IMR-90 (cell line): ENCODE measurements at regions not wholly inside any gene's neighbourhood (a gene's known extent, or its start where the extent isn't known, plus 50 kb on each side); places are given as distances from the start of the nearest gene placed in this dataset.
A peak's percentile ranks its signal among the peaks of the same experiment; 100 is the strongest.

Experiments
- ATAC-seq: fragments of 200-7000 bp; cut with Tn5 transposase; 2 replicates; pipeline ENCODE4 v1.9.1; 2020; ENCODE audit warnings: low read depth, mild to moderate bottlenecking, moderate library complexity
- BruUV-seq: library from RNA; stranded (reverse); fragments of 400-500 nt; replicated peaks from 2 replicates; lab custom pipeline; 2021; lab: Mats Ljungman, UMichigan
- CTCF ChIA-PET: fragments of 300-600 bp; formaldehyde crosslinking; extraction: SDS; loops from one replicate; lab custom pipeline; 2021; ENCODE audit warnings: antibody characterized with exemption; lab: Yijun Ruan, JAX
- POLR2A ChIA-PET: fragments of 300-600 bp; sonication (Branson Sonifier 250); formaldehyde crosslinking; loops from one replicate; lab custom pipeline; 2022; ENCODE audit warnings: antibody characterized with exemption; ENCODE audit not compliant: unreplicated experiment; lab: Charles Lee
- DNase-seq: peaks from one replicate; pipeline ENCODE4 v3.0.0; 2013
- H2AFZ ChIP-seq: replicated peaks from 2 replicates; pipeline ENCODE3; 2013; ENCODE audit warnings: low read length, mild to moderate bottlenecking; ENCODE audit not compliant: poor library complexity
- H2AK5ac ChIP-seq: 2 replicates; pipeline ENCODE4 v1.6.1; 2013; ENCODE audit warnings: low read depth, low read length, inconsistent platforms
- H2AK9ac ChIP-seq: replicated peaks from 2 replicates; pipeline ENCODE3; 2013; ENCODE audit warnings: mild to moderate bottlenecking, low read depth, low read length, moderate library complexity; ENCODE audit not compliant: poor library complexity
- H2BK120ac ChIP-seq: 2 replicates; pipeline ENCODE4 v1.6.1; 2013; ENCODE audit warnings: low read depth, low read length, inconsistent platforms
- H2BK15ac ChIP-seq: 3 replicates; pipeline ENCODE4 v1.6.1; 2013; ENCODE audit warnings: low read depth, low read length, inconsistent platforms
- H2BK20ac ChIP-seq: 2 replicates; pipeline ENCODE4 v1.6.1; 2013; ENCODE audit warnings: low read depth, mild to moderate bottlenecking, inconsistent platforms, low read length, moderate library complexity
- H2BK5ac ChIP-seq: 2 replicates; pipeline ENCODE4 v1.6.1; 2013; ENCODE audit warnings: mild to moderate bottlenecking, low read depth, low read length, inconsistent platforms; ENCODE audit not compliant: poor library complexity, severe bottlenecking
- H3K14ac ChIP-seq: replicated peaks from 2 replicates; pipeline ENCODE4 v1.6.1; 2013; ENCODE audit warnings: low read depth, low read length, inconsistent platforms
- H3K18ac ChIP-seq: 2 replicates; pipeline ENCODE4 v1.6.1; 2013; ENCODE audit warnings: low read depth, low read length, control low read depth
- H3K23ac ChIP-seq: 2 replicates; pipeline ENCODE4 v1.6.1; 2013; ENCODE audit warnings: low read depth, low read length, inconsistent platforms
- H3K27ac ChIP-seq: 2 replicates; pipeline ENCODE4 v1.5.1; 2013; ENCODE audit warnings: mild to moderate bottlenecking, control low read depth, low read length; ENCODE audit not compliant: insufficient read depth
- H3K27me3 ChIP-seq: 2 replicates; pipeline ENCODE4 v1.6.1; 2013; ENCODE audit warnings: low read length; ENCODE audit not compliant: control insufficient read depth, insufficient read depth
- H3K36me3 ChIP-seq: 2 replicates; pipeline ENCODE4 v1.6.1; 2013; ENCODE audit warnings: low read length, mixed read lengths; ENCODE audit not compliant: control insufficient read depth, insufficient read depth
- H3K4ac ChIP-seq: 2 replicates; pipeline ENCODE4 v1.6.1; 2013; ENCODE audit warnings: low read depth, low read length, inconsistent platforms
- H3K4me1 ChIP-seq: 2 replicates; pipeline ENCODE4 v1.6.1; 2013; ENCODE audit warnings: low read length, mixed read lengths; ENCODE audit not compliant: control insufficient read depth, insufficient read depth
- H3K4me2 ChIP-seq: 2 replicates; pipeline ENCODE4 v1.6.1; 2013; ENCODE audit warnings: low read depth, mild to moderate bottlenecking, control low read depth, low read length, moderate library complexity
- H3K4me3 ChIP-seq: 2 replicates; pipeline ENCODE4 v1.5.1; 2013; ENCODE audit warnings: low read depth, mild to moderate bottlenecking, control low read depth, low read length, moderate library complexity; ENCODE audit not compliant: insufficient read depth
- H3K56ac ChIP-seq: 2 replicates; pipeline ENCODE4 v1.6.1; 2013; ENCODE audit warnings: low read length, inconsistent platforms; ENCODE audit not compliant: insufficient read depth; ENCODE audit errors: extremely low read depth
- H3K79me1 ChIP-seq, 2 experiments: 2 replicates each; pipeline ENCODE4 v1.6.1; 2013; ENCODE audit warnings: low read length in 2 of 2, inconsistent platforms in 1 of 2, low read depth in 1 of 2
- H3K9ac ChIP-seq: 2 replicates; pipeline ENCODE4 v1.6.1; 2013; ENCODE audit warnings: low read depth, low read length, control low read depth
- H3K9me1 ChIP-seq: 2 replicates; pipeline ENCODE4 v1.6.1; 2013; ENCODE audit warnings: low read length, inconsistent platforms; ENCODE audit not compliant: insufficient read depth
- H3K9me3 ChIP-seq: 2 replicates; pipeline ENCODE4 v1.6.1; 2013; ENCODE audit warnings: low read length; ENCODE audit not compliant: control insufficient read depth, insufficient read depth
- H4K20me1 ChIP-seq: 2 replicates; pipeline ENCODE4 v1.6.1; 2013; ENCODE audit warnings: low read length, inconsistent platforms; ENCODE audit not compliant: insufficient read depth
- H4K5ac ChIP-seq: 2 replicates; pipeline ENCODE4 v1.6.1; 2013; ENCODE audit warnings: mild to moderate bottlenecking, low read depth, low read length, control low read depth
- H4K8ac ChIP-seq, 2 experiments: 2 replicates each; pipeline ENCODE4 v1.6.1; 2013; ENCODE audit warnings: low read depth in 2 of 2, low read length in 2 of 2, control low read depth in 1 of 2, inconsistent platforms in 1 of 2
- H4K91ac ChIP-seq: 2 replicates; pipeline ENCODE4 v1.6.1; 2013; ENCODE audit warnings: low read depth, low read length, inconsistent platforms; ENCODE audit not compliant: insufficient read depth
- FOS ChIP-seq: fragments of 150-350 bp; IDR thresholded peaks from 2 replicates; pipeline ENCODE4 v1.6.1; 2016; ENCODE audit warnings: low read depth, low read length
- MAZ ChIP-seq: IDR thresholded peaks from 2 replicates; pipeline ENCODE4 v1.6.1; 2012; ENCODE audit warnings: low read depth, mild to moderate bottlenecking, low read length, improper control_type of control experiment, moderate library complexity, borderline replicate concordance
- WGBS, 2 experiments: methylation state at CpG; one replicate each; pipeline versions ENCODE4 v1.1.5 to v1.1.7; 2013; ENCODE audit warnings: missing lambda C conversion rate in 2 of 2; ENCODE audit not compliant: insufficient read length in 1 of 2; ENCODE audit errors: extremely low coverage in 2 of 2; 5-methylcytosine and 5-hydroxymethylcytosine counted together
- dilution Hi-C: fragments of 300-500 bp; cut with HindIII; formaldehyde crosslinking; loops from one replicate; pipeline ENCODE4 v1.14.3; 2018; ENCODE audit warnings: low sequenced_read_pairs; ENCODE audit not compliant: unreplicated experiment
- in situ Hi-C: fragments of 300-500 bp; cut with MboI; formaldehyde crosslinking; loops from 3 replicates; pipeline ENCODE4 v1.14.3; 2019; ENCODE audit warnings: low sequenced_read_pairs, inconsistent platforms, mixed read lengths
- intact Hi-C: fragments of 100-400 bp; cut with micrococcal nuclease; formaldehyde crosslinking; loops from 2 replicates; pipeline ENCODE4 v1.10.0; 2022

- H3K9me3 ChIP-seq, result no peaks in the 10 kb centered on the region
- H4K8ac ChIP-seq, result peak overlapping the region in 1 of 2 experiments; percentile 20; a peak in 1 of 4 replicates
- dilution Hi-C loops (no loop called here), intact Hi-C loops (no loop called here), in situ Hi-C loops (loop anchor here (25.0 kb wide), 1 partner anchor 1063 kb away; the partner anchor contains the start of gene DDX1)
- no peaks in the 10 kb centered on the region for H3K79me1 ChIP-seq
- no peak overlapping the region for H3K9ac ChIP-seq
- ChIA-PET POLR2A (no interaction called here), CTCF (interaction anchor here (1.3 kb wide), 1 partner anchor 9 kb away, joined by 4 read pairs; no protein-coding TSS in a partner anchor)
- WGBS, 2 experiments, result no CpG with 5 or more reads among the region's 7 CpGs
- no peaks in the 10 kb centered on the region for H3K27me3 ChIP-seq
- DNase-seq, result peak; percentile 89
- no TSS peak for BruUV-seq
- peak overlapping the region; percentile 77; the same call in 1 of the 2 replicates for H3K4me2 ChIP-seq
- no peak overlapping the region for H3K23ac ChIP-seq
- H2BK20ac ChIP-seq, result peak overlapping the region; percentile 85
- no peak overlapping the region for H3K56ac ChIP-seq
- H2BK15ac ChIP-seq, result peak overlapping the region; percentile 62; the same call in 1 of the 3 replicates
- peak overlapping the region; percentile 73; the same call in 1 of the 2 replicates for H2AK5ac ChIP-seq
- no peak overlapping the region; the same call in 1 of the 2 replicates for H4K91ac ChIP-seq
- peaks cover 8% of the 10 kb centered on the region for H3K4me1 ChIP-seq
- H4K5ac ChIP-seq, result peak overlapping the region; percentile 1; the same call in 1 of the 2 replicates
- peak overlapping the region; percentile 69; the same call in 1 of the 2 replicates for H3K18ac ChIP-seq
- no peak for TF ChIP-seq MAZ
- TF ChIP-seq FOS, result 0 out of 2 replicates have a peak, but pooled peaks have one; percentile 4
- H3K4me3 ChIP-seq, result peak overlapping the region; percentile 5; the same call in 1 of the 2 replicates
- peak; percentile 91 for ATAC-seq
- peaks cover 6% of the 10 kb centered on the region for H3K9me1 ChIP-seq
- peak overlapping the region; percentile 53 for H3K14ac ChIP-seq
- no peak overlapping the region for H3K27ac ChIP-seq
- H4K20me1 ChIP-seq, result no peaks in the 10 kb centered on the region
- H2AK9ac ChIP-seq, result no peak overlapping the region
- H3K36me3 ChIP-seq, result no peaks in the 10 kb centered on the region
- H2BK5ac ChIP-seq, result peak overlapping the region; percentile 73
- H2BK120ac ChIP-seq, result peak overlapping the region; percentile 65
- peak overlapping the region; percentile 81 for H3K4ac ChIP-seq
- H2AFZ ChIP-seq, result no peak overlapping the region
Observed at GRCh38 chr2:14524041-14524802, 108.3 kb upstream of the LRATD1 start.
